GM19238 (cell line): ENCODE measurements at regions not wholly inside any gene's neighbourhood (a gene's known extent, or its start where the extent isn't known, plus 50 kb on each side); places are given as distances from the start of the nearest gene placed in this dataset.

ENCODE experiments used
- DNase-seq: peaks from one replicate; pipeline ENCODE4 v3.0.0; 2011; ENCODE audit warnings: low spot score; ENCODE audit not compliant: insufficient read length

DNA sequence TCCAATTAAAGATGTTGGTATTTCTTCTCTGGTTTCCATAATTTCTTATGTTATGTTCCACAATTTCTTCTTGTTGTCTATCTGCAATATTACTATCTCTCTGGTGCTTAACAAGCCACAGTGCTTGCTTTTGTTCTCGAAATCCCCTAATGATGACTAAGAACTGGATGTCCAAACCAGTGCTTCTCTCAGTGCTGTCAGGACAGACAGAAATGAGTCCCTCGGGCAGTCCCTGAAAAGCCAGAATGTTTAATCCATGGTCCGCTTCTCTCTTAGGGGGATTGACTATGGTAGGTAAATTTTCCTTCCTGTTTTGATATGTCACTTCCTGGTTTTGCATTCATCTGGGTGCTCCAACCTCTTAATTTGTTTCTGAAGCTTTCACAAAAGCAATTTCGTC, 321.6 kb upstream of the PCDH10 start:
- no peak for DNase-seq

DNA sequence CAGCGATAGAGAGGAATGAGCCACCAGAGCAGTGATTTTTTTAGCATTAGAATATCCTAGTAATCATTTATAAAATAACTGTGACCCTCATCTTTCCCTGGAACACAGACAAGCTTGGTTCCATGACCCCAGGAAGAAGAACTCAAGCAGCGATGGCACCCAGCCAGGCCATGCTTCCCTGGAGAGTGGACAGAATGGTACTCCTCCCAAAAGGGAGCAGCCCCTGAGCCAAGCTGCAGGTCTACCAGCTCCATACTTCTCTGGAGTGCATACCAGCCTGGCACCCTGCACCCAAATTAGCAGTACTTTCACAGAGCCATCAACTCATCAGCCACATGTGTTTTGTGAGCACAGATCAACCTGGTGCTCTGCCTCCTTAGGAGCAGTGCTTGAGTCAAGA, 310.9 kb upstream of the PCDH10 start:
- no peak for DNase-seq

DNA sequence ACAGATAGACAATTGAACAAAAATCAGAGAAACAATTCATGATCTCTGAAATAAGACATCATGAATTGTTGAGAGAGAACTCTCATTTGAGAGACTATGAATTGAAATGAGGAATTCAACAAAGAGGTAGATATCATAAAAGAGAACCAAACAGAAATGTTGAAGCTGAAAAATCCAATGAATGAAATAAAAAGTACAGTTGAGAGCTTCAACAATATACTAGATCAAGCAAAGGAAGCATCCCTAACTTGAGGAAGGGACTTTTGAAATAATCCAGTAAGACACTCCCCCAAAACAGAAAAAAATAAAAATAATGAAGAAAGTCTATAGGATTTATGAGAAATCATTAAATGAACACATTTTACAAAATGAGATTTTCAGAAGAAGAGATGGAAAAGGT, 310.0 kb upstream of the PCDH10 start:
- DNase-seq: no peak

DNA sequence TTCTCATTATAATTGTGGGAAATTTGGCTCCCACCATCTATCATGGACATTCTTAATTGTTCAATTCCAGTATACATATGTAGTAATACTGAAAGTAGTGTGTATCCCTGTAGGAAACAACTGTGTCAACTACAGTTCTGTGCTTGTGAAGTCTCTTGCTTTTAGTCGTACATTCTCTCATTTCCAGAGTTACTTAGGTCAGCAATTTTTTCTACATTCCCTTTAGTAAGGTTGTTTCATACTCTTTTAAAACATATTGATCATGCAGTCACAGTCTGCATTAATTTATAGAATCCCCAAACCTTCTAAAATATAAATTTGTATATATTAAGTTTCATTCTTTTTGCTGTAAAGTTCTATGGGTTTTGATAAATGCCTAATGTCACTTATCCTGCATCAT, 289.2 kb upstream of the PCDH10 start:
- no peak for DNase-seq

DNA sequence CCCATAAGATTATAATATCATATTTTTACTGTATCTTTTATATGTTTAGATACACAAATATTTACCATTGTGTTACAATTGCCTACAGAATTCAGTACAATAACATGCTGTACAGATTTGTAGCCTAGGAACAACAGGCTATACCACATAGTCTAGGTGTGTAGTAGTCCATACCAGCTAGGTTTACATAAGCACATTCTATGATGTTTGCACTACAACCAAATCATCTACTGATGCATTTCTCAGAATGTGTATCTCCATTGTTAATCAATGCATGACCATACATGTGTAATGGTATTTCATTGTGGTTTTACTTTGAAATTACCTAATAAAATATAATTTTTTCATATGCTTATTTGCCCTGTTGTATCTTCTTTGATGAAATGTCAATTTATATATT, 288.1 kb upstream of the PCDH10 start:
- no peak for DNase-seq

GRCh38 chr4:132863619-132864018, 285.5 kb upstream of the PCDH10 start:
- no peak for DNase-seq

DNA sequence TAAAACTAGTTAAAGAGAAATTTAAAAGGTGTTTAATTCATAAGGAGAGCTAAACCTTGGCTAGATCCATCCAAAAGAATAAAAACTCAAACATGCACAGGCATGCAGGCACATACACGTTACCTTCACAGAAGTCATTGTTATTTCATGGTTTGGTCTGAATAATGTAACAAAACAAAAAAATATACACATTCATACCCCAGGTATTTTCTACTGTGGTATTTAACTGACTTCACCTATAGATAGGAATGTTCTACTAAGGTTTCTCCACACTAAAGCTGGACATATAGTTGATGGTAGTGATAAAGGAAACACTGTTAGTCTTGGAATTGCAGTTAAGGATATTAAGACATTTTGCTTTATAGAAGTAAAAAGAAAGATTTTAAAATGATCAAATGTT, 283.6 kb upstream of the PCDH10 start:
- DNase-seq: no peak

- no peak for DNase-seq
Measured at GRCh38 chr4:132865922-132866321, 283.2 kb upstream of the PCDH10 start.

DNA sequence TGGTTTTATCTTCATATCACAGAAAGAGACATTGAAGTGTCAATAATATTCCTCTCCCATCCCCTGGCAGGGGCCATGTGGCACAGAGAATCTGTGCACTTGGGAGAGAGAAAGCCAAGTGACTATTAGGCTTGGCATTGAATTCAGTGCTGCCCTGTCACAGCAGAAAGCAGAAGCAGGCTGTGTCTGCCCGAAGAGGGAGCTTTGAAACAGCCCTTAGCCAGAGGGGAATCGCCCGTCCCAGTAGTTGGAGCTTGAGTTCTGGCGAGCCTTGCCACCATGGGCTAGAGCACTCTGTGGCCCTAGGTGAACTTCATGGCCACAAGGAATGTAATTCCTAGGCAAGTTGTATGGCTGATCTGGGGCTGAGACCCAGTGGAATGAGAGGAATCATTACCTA, 282.5 kb upstream of the PCDH10 start:
- DNase-seq: no peak

GRCh38 chr4:132893787-132894186, 255.3 kb upstream of the PCDH10 start:
- no peak for DNase-seq

- DNase-seq: no peak
Measured at GRCh38 chr4:132901224-132901623, 247.9 kb upstream of the PCDH10 start.

GRCh38 chr4:132910229-132910748, 238.8 kb upstream of the PCDH10 start:
- DNase-seq: no peak

DNA sequence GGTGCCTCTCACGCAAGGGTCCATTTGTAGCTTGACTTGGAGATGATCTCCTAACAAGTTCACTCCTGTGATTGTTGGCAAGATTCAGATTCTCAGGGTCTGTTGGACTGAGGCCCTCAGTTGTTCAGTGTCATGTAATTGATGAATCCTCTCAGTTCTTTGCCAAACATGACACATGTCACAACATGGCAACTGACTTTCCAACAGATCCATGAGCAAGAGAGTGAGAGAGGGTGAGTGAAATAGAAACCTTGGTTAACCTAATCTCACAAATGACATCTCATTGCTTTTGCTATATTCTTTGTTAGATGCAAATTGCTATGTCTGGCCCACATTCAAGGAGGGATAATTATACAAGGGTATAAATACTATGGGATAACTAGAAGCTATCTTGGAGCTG, 231.0 kb upstream of the PCDH10 start:
- no peak for DNase-seq

DNA sequence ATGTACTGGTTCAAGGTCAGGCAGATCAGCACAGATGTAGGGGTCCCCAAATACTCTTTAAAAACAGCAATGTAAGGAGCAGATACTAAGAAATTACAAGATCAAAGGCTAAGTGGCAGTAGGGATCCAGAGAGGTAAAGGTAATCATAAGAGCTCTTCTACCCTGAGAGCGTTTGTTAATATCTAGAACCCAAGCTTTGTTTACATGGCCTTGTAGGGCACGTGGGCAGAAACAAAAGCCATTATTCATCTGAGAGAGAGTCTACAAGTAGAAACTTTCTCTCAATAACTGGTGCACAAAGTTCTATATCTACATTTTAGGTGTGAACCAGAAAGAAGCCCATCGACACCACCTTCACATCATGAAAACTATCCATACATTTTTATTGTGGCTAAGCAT, 225.6 kb upstream of the PCDH10 start:
- no peak for DNase-seq

DNA sequence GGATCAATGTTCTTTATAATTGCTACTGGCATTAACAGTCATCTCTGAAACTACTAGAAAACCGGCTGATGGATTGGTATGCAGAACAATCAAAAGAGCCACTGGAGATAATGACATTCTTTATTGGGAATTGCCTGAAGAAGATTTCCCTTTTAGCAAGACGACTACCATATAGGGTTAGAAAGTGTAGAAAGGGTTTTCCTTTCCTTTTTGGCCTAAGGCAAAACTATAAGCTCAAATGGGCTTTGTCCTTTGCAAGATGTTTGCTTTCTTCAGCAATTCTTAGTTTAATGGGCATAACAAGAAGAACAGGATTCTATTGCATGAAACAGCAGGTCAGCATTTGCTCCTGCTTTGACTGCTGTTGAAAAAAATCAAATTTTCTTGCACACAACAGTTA, 214.2 kb upstream of the PCDH10 start:
- no peak for DNase-seq

GRCh38 chr4:132955146-132955545, 193.9 kb upstream of the PCDH10 start:
- no peak for DNase-seq

DNA sequence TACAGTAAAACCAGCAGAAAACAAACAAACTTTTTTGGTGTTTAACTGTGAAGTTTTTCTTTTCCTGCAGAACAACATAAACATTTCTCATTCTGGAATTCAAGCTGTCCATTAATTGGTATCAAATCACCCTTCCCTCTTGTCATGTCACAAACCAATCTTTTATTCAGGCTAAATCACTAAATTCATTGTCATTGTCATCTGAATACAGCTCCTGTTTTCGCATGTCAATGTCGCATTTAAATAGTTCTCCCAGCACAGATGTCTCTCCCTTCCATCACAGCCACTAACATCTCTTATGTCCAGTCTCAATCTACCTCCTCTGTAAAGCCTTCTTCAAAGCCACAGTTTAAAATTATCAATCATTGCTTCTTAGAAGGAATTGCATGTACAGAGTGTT, 192.1 kb upstream of the PCDH10 start:
- DNase-seq: no peak

- no peak for DNase-seq
Measured at GRCh38 chr4:132958457-132959263, 190.4 kb upstream of the PCDH10 start.

- DNase-seq: no peak
Measured at GRCh38 chr4:132981611-132982010, 167.5 kb upstream of the PCDH10 start.

DNA sequence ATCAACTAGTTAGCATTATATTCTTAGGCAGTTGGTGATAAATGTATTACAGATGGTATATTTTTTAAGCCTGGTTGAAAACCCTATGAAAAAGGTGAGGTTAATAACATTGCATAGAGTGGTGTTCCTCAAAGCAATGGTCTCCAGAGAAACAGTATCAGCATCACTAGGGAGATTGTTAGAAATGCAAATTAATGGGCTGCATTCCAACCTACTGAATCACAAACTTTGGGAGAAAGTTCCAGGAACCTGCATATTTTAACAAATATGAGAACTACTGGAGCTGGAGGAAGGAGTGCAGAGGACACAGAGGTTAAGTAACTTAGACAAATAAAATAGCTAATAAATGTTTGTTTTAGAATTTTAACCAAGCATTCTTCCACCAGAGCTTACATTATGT, 166.9 kb upstream of the PCDH10 start:
- no peak for DNase-seq

DNA sequence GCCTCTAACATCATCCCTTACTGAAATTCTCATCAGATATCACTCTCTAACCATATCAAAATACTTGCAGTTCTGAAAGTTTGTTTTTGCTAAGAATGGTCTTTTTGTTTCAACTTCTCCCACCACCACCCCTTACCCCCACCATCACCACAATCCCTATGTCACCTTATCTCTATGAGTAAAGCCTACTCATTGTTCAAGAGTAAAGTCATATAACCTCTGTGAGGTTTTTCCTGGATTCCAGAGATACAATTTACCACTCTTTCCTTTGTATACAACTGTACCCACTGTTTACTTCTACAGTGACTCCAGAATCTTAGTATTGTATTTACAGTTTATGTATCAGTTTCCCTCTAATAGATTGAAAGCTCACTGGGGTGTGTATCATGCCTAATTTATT, 158.0 kb upstream of the PCDH10 start:
- DNase-seq: no peak

- DNase-seq: no peak
Measured at GRCh38 chr4:132992686-132993085, 156.4 kb upstream of the PCDH10 start.

DNA sequence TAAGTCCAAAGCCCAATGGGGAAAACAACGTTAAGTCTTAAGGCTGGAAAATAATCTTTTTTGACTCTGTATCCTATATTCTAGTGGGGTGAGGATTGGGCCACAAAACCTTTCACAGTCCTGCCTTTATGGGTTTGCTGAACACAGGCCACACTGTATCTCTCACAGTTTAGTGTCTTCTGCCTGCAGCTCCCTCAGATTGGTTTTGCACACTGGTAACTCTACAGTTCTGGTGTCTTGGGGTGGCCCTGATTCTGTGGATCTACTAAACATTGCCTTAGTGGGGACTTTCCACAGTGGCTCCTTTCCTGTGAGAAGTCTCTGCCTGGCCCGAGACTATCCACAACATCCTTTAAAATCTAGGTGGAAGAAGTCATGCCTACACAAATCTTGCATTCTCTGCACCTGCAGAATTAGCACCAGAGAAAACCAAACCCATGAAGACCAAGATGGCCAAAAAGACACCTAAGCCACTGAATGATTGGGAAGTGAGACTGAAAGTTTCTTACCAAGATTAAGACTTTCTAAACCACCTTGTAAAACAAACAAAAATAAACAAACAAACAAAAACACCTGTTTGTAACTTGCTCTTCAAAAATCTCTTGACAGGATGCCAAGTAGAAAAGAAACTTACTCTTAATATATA, 150.4 kb upstream of the PCDH10 start:
- DNase-seq: no peak
